IMR-90 (cell line): ENCODE measurements at regions not wholly inside any gene's neighbourhood (a gene's known extent, or its start where the extent isn't known, plus 50 kb on each side); places are given as distances from the start of the nearest gene placed in this dataset.

Source experiments
- CEBPB ChIP-seq: IDR thresholded peaks from 2 replicates; pipeline ENCODE4 v1.6.1; 2012; ENCODE audit warnings: low read depth, low read length, improper control_type of control experiment
- TF ChIP-seq, protein P1 (sequence below): conservative IDR thresholded peaks from 2 replicates; pipeline ENCODE4 v1.5.1; 2012; ENCODE audit warnings: mild to moderate bottlenecking, low read depth, low read length, improper control_type of control experiment

DNA sequence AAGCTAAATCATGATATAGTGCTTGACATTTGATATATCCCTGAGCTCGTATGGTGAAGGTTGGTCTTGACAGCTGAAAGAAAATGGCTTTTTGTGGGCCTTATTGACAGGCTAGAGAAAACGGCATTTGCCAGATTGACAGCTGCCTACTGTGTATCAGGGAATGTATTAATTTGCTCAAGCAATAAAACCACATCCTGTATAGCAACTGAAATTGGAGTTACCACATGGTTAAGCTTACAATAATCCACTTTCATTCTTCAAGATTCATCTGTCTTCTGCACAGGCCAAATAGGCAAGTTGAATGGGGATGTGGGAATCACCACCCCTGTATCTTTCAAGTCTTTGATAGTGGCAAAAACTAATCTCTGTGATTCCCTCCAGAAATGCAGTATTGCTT lies 76.2 kb upstream of the IL2 start:
- no peak for TF ChIP-seq CEBPB
- TF ChIP-seq, protein P1, sequence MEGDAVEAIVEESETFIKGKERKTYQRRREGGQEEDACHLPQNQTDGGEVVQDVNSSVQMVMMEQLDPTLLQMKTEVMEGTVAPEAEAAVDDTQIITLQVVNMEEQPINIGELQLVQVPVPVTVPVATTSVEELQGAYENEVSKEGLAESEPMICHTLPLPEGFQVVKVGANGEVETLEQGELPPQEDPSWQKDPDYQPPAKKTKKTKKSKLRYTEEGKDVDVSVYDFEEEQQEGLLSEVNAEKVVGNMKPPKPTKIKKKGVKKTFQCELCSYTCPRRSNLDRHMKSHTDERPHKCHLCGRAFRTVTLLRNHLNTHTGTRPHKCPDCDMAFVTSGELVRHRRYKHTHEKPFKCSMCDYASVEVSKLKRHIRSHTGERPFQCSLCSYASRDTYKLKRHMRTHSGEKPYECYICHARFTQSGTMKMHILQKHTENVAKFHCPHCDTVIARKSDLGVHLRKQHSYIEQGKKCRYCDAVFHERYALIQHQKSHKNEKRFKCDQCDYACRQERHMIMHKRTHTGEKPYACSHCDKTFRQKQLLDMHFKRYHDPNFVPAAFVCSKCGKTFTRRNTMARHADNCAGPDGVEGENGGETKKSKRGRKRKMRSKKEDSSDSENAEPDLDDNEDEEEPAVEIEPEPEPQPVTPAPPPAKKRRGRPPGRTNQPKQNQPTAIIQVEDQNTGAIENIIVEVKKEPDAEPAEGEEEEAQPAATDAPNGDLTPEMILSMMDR, result no peak
